Thoracic aorta (tissue), 2 donors: ENCODE measurements at regions not wholly inside any gene's neighbourhood (a gene's known extent, or its start where the extent isn't known, plus 50 kb on each side); places are given as distances from the start of the nearest gene placed in this dataset.

Experiments
- ATAC-seq: fragments of 150-250 bp; one replicate; pipeline ENCODE4 v1.8.0; 2017; ENCODE audit warnings: low read depth; ENCODE audit not compliant: insufficient number of reproducible peaks, low FRiP score
- DNase-seq: peaks from one replicate; pipeline ENCODE4 v3.0.0-alpha.2; 2020; ENCODE audit warnings: low spot score
- H3K27ac ChIP-seq, 2 donors: fragments of 200-600 bp; sonication (generic); 1 replicate in 1 of 2; 2 replicates in 1 of 2; pipeline ENCODE4 v1.5.1; 2016; ENCODE audit warnings: mild to moderate bottlenecking in 2 of 2, moderate library complexity in 2 of 2
- H3K27me3 ChIP-seq: fragments of 200-600 bp; sonication (generic); replicated peaks from 2 replicates; pipeline ENCODE4 v1.6.0; 2016; ENCODE audit warnings: mild to moderate bottlenecking; ENCODE audit not compliant: insufficient read depth
- H3K36me3 ChIP-seq: fragments of 200-600 bp; sonication (generic); one replicate; pipeline ENCODE4 v1.5.1; 2016
- H3K4me1 ChIP-seq, 2 donors: fragments of 200-600 bp; sonication (generic); 1 replicate in 1 of 2; 2 replicates in 1 of 2; pipeline versions ENCODE4 v1.5.1 to v1.6.0; 2016; ENCODE audit warnings: low read depth in 2 of 2, mild to moderate bottlenecking in 1 of 2; ENCODE audit not compliant: control insufficient read depth in 1 of 2
- H3K4me3 ChIP-seq: fragments of 200-600 bp; sonication (generic); 2 replicates; pipeline ENCODE4 v1.5.1; 2016; ENCODE audit warnings: mild to moderate bottlenecking
- H3K9me3 ChIP-seq: fragments of 200-600 bp; sonication (generic); 2 replicates; pipeline ENCODE4 v1.5.1; 2016
- TF ChIP-seq, protein P1 (sequence below): fragments of 200-600 bp; sonication (generic); IDR thresholded peaks from one replicate; pipeline ENCODE4 v1.5.1; 2019; ENCODE audit warnings: antibody characterized with exemption

- H3K9me3 ChIP-seq, result no peaks in the 10 kb centered on the region
- TF ChIP-seq, protein P1, sequence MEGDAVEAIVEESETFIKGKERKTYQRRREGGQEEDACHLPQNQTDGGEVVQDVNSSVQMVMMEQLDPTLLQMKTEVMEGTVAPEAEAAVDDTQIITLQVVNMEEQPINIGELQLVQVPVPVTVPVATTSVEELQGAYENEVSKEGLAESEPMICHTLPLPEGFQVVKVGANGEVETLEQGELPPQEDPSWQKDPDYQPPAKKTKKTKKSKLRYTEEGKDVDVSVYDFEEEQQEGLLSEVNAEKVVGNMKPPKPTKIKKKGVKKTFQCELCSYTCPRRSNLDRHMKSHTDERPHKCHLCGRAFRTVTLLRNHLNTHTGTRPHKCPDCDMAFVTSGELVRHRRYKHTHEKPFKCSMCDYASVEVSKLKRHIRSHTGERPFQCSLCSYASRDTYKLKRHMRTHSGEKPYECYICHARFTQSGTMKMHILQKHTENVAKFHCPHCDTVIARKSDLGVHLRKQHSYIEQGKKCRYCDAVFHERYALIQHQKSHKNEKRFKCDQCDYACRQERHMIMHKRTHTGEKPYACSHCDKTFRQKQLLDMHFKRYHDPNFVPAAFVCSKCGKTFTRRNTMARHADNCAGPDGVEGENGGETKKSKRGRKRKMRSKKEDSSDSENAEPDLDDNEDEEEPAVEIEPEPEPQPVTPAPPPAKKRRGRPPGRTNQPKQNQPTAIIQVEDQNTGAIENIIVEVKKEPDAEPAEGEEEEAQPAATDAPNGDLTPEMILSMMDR, result no peak
- no peaks in the 10 kb centered on the region for H3K27me3 ChIP-seq
- H3K36me3 ChIP-seq, result no peaks in the 10 kb centered on the region
- H3K27ac ChIP-seq, result no peak overlapping the region
- DNase-seq, result no peak
- no peak for ATAC-seq
- no peaks in the 10 kb centered on the region for H3K4me1 ChIP-seq
- H3K4me3 ChIP-seq, result no peak overlapping the region
Measured at GRCh38 chr1:34474566-34474965, 280.3 kb upstream of the GJB5 start.

- TF ChIP-seq, protein P1, result no peak
- no peaks in the 10 kb centered on the region for H3K27me3 ChIP-seq
- ATAC-seq (no peak), DNase-seq (no peak)
- H3K9me3 ChIP-seq, result no peaks in the 10 kb centered on the region
- no peaks in the 10 kb centered on the region for H3K4me1 ChIP-seq
- H3K4me3 ChIP-seq, result no peak overlapping the region
- H3K36me3 ChIP-seq, result no peaks in the 10 kb centered on the region
- H3K27ac ChIP-seq, result no peak overlapping the region
Measured at GRCh38 chr1:34476371-34476770, 278.5 kb upstream of the GJB5 start.

- no peaks in the 10 kb centered on the region for H3K9me3 ChIP-seq
- ATAC-seq (no peak), DNase-seq (no peak)
- H3K36me3 ChIP-seq, result no peaks in the 10 kb centered on the region
- no peaks in the 10 kb centered on the region for H3K4me1 ChIP-seq
- H3K27me3 ChIP-seq, result no peaks in the 10 kb centered on the region
- H3K27ac ChIP-seq, result no peak overlapping the region
- H3K4me3 ChIP-seq, result no peak overlapping the region
- TF ChIP-seq, protein P1, result no peak
Measured at GRCh38 chr1:34477632-34478141, 277.2 kb upstream of the GJB5 start.

DNA sequence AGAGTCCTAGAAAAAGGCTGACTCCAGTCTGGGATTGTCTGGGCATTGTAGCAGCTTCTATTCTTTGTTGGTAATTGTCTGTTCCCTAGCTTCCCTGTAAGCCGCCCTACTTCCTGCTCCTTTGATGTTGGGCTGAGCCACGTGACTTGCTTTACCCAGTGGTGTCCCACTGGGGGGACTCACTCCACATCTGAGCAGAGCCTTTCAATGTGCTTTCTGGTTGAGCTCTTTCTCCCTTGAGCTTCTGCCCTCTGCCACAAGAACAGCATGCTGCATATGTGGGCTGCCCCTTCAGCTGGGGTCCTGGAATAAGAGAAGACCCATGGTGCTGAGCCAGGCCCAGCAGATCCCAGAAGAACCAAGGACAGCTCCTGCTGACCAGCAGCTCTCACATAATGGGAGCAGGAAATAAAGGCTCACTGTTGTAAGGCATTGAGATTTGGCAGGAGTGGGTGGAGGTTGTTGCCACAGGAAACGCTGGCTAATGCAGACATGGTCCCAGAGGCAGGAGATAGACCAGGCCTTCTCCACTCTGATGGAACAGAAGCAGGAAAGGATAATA is 276.3 kb upstream of the GJB5 start:
- TF ChIP-seq, protein P1, result no peak
- H3K4me1 ChIP-seq, result no peaks in the 10 kb centered on the region

DNA sequence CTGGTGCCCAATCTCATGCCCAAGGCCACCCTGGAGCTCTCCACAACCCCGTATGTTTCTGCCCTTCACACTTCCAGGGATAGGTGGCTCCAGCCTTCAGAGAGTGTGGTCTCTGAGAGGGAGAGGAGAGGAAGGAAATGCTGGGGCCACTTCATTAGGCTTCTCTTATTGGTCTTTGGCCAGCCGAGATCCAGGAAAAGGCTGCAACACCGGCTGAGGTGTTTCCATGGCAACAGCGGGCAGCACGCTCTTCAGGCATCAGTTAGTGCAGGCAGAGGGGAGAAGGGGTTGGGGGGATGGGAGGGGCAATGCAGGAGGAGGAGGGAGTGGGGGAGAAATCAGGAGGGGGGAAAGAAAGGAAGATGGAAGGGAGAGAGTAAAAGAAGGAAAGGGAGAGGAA is 275.1 kb upstream of the GJB5 start:
- Histone ChIP-seq H3K9me3 (no peaks in the 10 kb centered on the region), H3K4me3 (no peak overlapping the region), H3K27ac (no peak overlapping the region), H3K36me3 (no peaks in the 10 kb centered on the region), H3K4me1 (no peaks in the 10 kb centered on the region), H3K27me3 (no peaks in the 10 kb centered on the region)
- TF ChIP-seq, protein P1, result no peak
- ATAC-seq (no peak), DNase-seq (no peak)

More for the DNA sequence above, 276.3 kb upstream of the GJB5 start:
- DNase-seq (no peak), ATAC-seq (no peak)
- Histone ChIP-seq H3K27ac (no peak overlapping the region), H3K9me3 (no peaks in the 10 kb centered on the region), H3K36me3 (no peaks in the 10 kb centered on the region), H3K27me3 (no peaks in the 10 kb centered on the region), H3K4me3 (no peak overlapping the region)
